ENCODE measurements at regions not wholly inside any gene's neighbourhood (a gene's known extent, or its start where the extent isn't known, plus 50 kb on each side); places are given as distances from the start of the nearest gene placed in this dataset.

DNA sequence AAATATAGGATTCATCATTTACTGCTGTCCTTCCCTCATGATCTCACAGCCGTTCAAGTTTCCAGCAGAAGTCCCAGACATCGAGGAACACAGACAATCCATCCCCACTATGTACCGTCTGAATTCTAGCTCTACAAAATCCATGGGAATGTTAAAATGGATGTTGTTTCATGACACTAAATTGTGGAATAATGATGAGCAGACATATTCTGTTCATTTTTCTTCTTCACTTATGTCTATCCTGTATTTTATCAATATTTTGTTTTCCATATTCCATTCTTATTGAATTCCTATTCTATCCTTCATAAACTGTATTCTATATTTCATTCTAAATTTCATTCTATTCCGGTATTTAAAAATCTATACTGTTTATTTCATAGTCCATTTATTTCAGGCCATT lies 71.8 kb downstream of the NUDT10 start:
- H3K4me3 ChIP-seq (ENCODE audit: low read depth, low read length, poor library complexity, severe bottlenecking) = no peak overlapping the region
- H3K9me3 ChIP-seq (ENCODE audit: low read length) = no peaks in the 10 kb centered on the region
- H3K27ac ChIP-seq (ENCODE audit: low read depth, low read length, poor library complexity, severe bottlenecking) = no peak overlapping the region
- H3K9ac ChIP-seq (ENCODE audit: low read length) = no peak overlapping the region
- no peaks in the 10 kb centered on the region for H3K36me3 ChIP-seq (ENCODE audit: insufficient read depth, low read length)
- no peak overlapping the region for H2AFZ ChIP-seq (ENCODE audit: low read length)
- no peak for TF ChIP-seq EZH2 (IDR thresholded peaks at IDR 0.05; ENCODE audit: borderline replicate concordance, low read length)
- TF ChIP-seq, protein P1, sequence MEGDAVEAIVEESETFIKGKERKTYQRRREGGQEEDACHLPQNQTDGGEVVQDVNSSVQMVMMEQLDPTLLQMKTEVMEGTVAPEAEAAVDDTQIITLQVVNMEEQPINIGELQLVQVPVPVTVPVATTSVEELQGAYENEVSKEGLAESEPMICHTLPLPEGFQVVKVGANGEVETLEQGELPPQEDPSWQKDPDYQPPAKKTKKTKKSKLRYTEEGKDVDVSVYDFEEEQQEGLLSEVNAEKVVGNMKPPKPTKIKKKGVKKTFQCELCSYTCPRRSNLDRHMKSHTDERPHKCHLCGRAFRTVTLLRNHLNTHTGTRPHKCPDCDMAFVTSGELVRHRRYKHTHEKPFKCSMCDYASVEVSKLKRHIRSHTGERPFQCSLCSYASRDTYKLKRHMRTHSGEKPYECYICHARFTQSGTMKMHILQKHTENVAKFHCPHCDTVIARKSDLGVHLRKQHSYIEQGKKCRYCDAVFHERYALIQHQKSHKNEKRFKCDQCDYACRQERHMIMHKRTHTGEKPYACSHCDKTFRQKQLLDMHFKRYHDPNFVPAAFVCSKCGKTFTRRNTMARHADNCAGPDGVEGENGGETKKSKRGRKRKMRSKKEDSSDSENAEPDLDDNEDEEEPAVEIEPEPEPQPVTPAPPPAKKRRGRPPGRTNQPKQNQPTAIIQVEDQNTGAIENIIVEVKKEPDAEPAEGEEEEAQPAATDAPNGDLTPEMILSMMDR (IDR thresholded peaks at IDR 0.05; ENCODE audit: low read length) = no peak
- no peaks in the 10 kb centered on the region for H3K9me2 ChIP-seq (ENCODE audit: low read depth, low read length)
- no peaks in the 10 kb centered on the region for H3K4me1 ChIP-seq (ENCODE audit: insufficient read depth, low read length, severe bottlenecking)
- H3K27me3 ChIP-seq (ENCODE audit: insufficient read depth, low read length) = no peaks in the 10 kb centered on the region
- H3F3A ChIP-seq (ENCODE audit: insufficient read depth, low read length) = no peaks in the 10 kb centered on the region
- no peaks in the 10 kb centered on the region for H4K20me1 ChIP-seq (ENCODE audit: insufficient read depth, low read length)
- no peak overlapping the region for H3K4me2 ChIP-seq (ENCODE audit: low read length)
- H3K79me2 ChIP-seq (ENCODE audit: insufficient read depth, low read length) = no peaks in the 10 kb centered on the region

DNA sequence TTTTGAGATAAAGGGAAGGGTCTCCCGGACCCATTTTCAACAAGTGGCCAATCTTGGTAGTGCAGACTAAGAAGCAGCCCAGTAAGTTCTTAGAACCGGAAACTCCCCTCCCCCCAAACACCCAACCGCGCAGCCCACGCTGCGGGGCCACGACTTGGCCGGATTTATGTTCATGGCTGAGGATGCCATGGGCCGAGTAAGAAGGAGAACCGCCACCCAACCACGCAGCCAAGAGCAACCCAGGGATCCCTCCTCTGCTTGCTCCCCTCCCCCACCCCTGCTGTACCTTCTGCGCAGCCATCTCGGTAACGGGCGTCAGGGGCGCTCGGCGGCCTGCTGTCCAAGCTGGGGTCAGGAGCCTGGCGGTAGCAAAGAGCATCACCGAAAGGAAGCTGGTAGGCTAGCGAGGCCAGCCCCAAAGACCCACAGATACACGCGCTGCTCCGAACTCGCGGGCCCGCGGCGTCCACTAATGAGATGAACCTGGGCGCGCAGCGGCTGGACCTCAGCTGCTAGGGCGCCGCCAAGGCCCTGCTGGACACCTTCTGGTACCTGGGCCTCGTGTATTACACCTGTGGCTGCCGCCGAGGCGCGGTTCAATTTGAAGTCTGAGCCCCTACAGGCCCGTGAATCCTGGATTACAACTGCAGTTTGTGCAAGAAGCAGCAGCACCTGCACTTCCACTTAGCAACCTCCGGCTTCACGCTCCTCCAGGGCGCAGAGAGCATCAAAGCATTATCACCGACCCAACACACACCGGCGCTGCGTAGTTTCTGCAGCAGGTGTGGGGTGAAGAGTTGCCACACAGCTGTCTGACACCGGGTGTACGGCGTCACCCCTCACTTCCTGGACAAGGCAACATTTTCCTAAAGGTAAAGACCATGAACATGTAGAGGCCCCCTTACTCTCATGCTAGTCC lies 63.4 kb downstream of the NUDT10 start:
- TF ChIP-seq EZH2 (IDR thresholded peaks at IDR 0.05; ENCODE audit: borderline replicate concordance, low read length) = no peak
- TF ChIP-seq, protein P1 (IDR thresholded peaks at IDR 0.05; ENCODE audit: low read length) = no peak
- no peak overlapping the region for H2AFZ ChIP-seq (ENCODE audit: low read length)
- no peaks in the 10 kb centered on the region for H3K9me3 ChIP-seq (ENCODE audit: low read length)
- H3K79me2 ChIP-seq (ENCODE audit: insufficient read depth, low read length) = no peaks in the 10 kb centered on the region
- no peak overlapping the region for H3K4me3 ChIP-seq (ENCODE audit: low read depth, low read length, poor library complexity, severe bottlenecking)
- H3K4me1 ChIP-seq (ENCODE audit: insufficient read depth, low read length, severe bottlenecking) = no peaks in the 10 kb centered on the region
- H3K4me2 ChIP-seq (ENCODE audit: low read length) = no peak overlapping the region
- no peaks in the 10 kb centered on the region for H4K20me1 ChIP-seq (ENCODE audit: insufficient read depth, low read length)
- no peak overlapping the region for H3K9ac ChIP-seq (ENCODE audit: low read length)
- H3K27me3 ChIP-seq (ENCODE audit: insufficient read depth, low read length) = no peaks in the 10 kb centered on the region
- no peaks in the 10 kb centered on the region for H3K9me2 ChIP-seq (ENCODE audit: low read depth, low read length)
- H3F3A ChIP-seq (ENCODE audit: insufficient read depth, low read length) = no peaks in the 10 kb centered on the region
- no peaks in the 10 kb centered on the region for H3K36me3 ChIP-seq (ENCODE audit: insufficient read depth, low read length)
- no peak overlapping the region for H3K27ac ChIP-seq (ENCODE audit: low read depth, low read length, poor library complexity, severe bottlenecking)

GRCh38 chrX:51395480-51395809 lies 62.8 kb downstream of the NUDT10 start:
- H3K79me2 ChIP-seq (ENCODE audit: insufficient read depth, low read length) = no peaks in the 10 kb centered on the region
- H3K4me3 ChIP-seq (ENCODE audit: low read depth, low read length, poor library complexity, severe bottlenecking) = no peak overlapping the region
- no peaks in the 10 kb centered on the region for H3F3A ChIP-seq (ENCODE audit: insufficient read depth, low read length)
- H3K36me3 ChIP-seq (ENCODE audit: insufficient read depth, low read length) = no peaks in the 10 kb centered on the region
- H3K4me2 ChIP-seq (ENCODE audit: low read length) = no peak overlapping the region
- no peak overlapping the region for H3K9ac ChIP-seq (ENCODE audit: low read length)
- no peaks in the 10 kb centered on the region for H3K4me1 ChIP-seq (ENCODE audit: insufficient read depth, low read length, severe bottlenecking)
- no peaks in the 10 kb centered on the region for H4K20me1 ChIP-seq (ENCODE audit: insufficient read depth, low read length)
- H3K9me3 ChIP-seq (ENCODE audit: low read length) = no peaks in the 10 kb centered on the region
- TF ChIP-seq, protein P1 (IDR thresholded peaks at IDR 0.05; ENCODE audit: low read length) = no peak
- no peak for TF ChIP-seq EZH2 (IDR thresholded peaks at IDR 0.05; ENCODE audit: borderline replicate concordance, low read length)
- H3K27ac ChIP-seq (ENCODE audit: low read depth, low read length, poor library complexity, severe bottlenecking) = no peak overlapping the region
- H3K9me2 ChIP-seq (ENCODE audit: low read depth, low read length) = no peaks in the 10 kb centered on the region
- H2AFZ ChIP-seq (ENCODE audit: low read length) = no peak overlapping the region
- no peaks in the 10 kb centered on the region for H3K27me3 ChIP-seq (ENCODE audit: insufficient read depth, low read length)

Data from OCI-LY1 (cell line).